ENCODE measurements at regions not wholly inside any gene's neighbourhood (a gene's known extent, or its start where the extent isn't known, plus 50 kb on each side); places are given as distances from the start of the nearest gene placed in this dataset.
"Not testable (repeated sequence)": the region's sequence is repeated elsewhere in the genome, so short reads cannot be mapped to it uniquely, and the experiment has no call there.

DNA sequence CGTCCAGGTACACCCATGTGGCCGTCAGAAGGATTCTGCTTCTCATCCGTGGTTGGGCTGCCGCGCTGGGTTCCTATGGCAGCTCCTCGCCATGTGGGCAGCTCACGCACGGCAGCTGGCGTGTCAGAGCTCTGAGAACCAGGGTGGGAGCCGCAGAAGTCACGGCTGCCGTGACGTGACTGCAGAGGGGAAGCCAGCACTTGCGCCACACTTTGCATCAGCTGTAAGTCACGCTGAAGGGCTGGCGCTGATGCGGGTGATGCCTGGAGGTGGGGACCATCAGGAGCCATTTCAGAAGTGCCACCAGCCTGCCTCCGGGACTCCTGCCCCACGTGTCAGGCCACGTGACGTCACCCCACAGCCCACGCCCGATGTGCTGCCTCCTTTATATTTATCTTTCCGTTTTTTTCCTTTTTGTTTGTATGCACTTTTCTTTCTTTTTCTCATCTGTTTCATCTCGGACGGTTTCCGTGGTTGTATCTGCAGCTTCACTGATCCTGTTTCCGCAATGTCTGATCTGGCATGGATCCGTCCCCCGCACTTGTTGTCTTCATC, 133.2 kb downstream of the IGLL1 start:
- peaks cover 1% of the 10 kb centered on the region for H3K36me3 Mint-ChIP-seq (ENCODE audit: low read depth)
- intact Hi-C loops (cut with micrococcal nuclease) = no loop called here
- H3K4me1 Mint-ChIP-seq = no peaks in the 10 kb centered on the region
- CTCF ChIA-PET = no interaction called here
- H3K4me3 Mint-ChIP-seq = no peak overlapping the region
- POLR2A ChIA-PET = no interaction called here
- H3K27me3 Mint-ChIP-seq = peaks cover 3% of the 10 kb centered on the region
- DNase-seq = no peak
- peaks cover 9% of the 10 kb centered on the region for H3K9me3 Mint-ChIP-seq
- H3K27ac Mint-ChIP-seq = no peak overlapping the region
- no peak for ATAC-seq (ENCODE audit: low read depth)
- TF ChIP-seq, protein P1, sequence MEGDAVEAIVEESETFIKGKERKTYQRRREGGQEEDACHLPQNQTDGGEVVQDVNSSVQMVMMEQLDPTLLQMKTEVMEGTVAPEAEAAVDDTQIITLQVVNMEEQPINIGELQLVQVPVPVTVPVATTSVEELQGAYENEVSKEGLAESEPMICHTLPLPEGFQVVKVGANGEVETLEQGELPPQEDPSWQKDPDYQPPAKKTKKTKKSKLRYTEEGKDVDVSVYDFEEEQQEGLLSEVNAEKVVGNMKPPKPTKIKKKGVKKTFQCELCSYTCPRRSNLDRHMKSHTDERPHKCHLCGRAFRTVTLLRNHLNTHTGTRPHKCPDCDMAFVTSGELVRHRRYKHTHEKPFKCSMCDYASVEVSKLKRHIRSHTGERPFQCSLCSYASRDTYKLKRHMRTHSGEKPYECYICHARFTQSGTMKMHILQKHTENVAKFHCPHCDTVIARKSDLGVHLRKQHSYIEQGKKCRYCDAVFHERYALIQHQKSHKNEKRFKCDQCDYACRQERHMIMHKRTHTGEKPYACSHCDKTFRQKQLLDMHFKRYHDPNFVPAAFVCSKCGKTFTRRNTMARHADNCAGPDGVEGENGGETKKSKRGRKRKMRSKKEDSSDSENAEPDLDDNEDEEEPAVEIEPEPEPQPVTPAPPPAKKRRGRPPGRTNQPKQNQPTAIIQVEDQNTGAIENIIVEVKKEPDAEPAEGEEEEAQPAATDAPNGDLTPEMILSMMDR (IDR thresholded peaks at IDR 0.05) = no peak

DNA sequence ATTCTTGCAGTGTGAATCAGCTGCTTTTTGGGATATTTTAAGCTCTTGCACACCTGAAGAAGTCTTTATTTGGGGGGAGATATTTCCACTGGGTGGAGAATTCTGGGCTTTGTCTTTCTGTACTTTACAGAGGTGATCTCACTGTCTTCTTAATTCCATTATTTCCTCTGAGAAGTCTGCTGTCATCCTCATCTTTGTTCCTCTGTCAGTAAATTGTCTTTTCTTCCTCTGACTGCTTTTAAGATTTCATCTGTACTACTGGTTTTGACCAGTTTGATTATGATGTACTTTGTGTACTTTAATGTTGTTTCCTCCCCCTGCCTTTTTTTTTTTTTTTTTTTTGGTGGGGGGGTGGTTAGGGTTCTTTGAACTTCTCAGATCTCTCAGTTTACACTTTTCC, 133.9 kb downstream of the IGLL1 start:
- DNase-seq; CTCF ChIA-PET; H3K27ac Mint-ChIP-seq; H3K4me1 Mint-ChIP-seq; H3K9me3 Mint-ChIP-seq; ATAC-seq (ENCODE audit: low read depth); H3K4me3 Mint-ChIP-seq; H3K36me3 Mint-ChIP-seq (ENCODE audit: low read depth); POLR2A ChIA-PET; H3K27me3 Mint-ChIP-seq; intact Hi-C loops (cut with micrococcal nuclease): not testable (repeated sequence)

DNA sequence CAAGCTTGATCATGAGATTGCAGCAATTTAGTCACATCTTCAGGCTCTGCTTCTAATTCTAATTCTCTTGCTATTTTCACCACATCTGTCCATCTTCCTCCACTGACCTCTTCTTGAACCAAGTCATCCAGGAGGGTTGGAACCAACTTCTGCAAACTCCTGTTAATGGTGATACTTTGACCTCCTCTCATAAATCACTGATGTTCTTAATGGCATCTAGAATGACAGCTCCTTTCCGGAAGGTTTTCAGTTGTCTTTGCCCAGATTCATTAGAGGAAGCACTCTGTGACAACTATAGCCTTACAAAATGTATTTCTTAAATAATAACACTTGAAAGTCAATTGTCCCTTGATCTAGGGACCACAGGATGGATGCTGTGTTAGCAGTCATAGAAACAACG, 136.2 kb downstream of the IGLL1 start:
- DNase-seq; H3K9me3 Mint-ChIP-seq; CTCF ChIA-PET; ATAC-seq (ENCODE audit: low read depth); H3K27ac Mint-ChIP-seq; H3K36me3 Mint-ChIP-seq (ENCODE audit: low read depth); H3K4me3 Mint-ChIP-seq; intact Hi-C loops (cut with micrococcal nuclease); H3K27me3 Mint-ChIP-seq; POLR2A ChIA-PET; H3K4me1 Mint-ChIP-seq: not testable (repeated sequence)

DNA sequence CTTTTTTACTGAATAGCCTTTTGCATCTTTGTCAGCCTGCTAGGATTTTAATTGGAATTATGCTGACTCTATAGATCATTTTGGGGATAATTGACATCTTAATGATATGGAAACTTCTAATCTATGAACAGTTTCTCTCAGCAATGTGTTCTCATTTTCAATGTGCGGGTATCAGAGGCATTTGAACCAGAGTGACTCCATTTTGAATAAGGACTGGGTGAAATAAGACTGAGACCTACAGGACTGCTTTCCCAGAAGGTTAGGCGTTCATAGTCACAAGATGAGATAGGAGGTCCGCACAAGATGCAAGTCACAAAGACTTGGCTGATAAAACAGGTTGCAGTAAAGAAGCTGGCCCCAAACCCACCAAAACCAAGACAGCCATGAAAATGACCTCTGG, 140.5 kb downstream of the IGLL1 start:
- ATAC-seq (ENCODE audit: low read depth); H3K27ac Mint-ChIP-seq; CTCF ChIA-PET; intact Hi-C loops (cut with micrococcal nuclease); POLR2A ChIA-PET; H3K27me3 Mint-ChIP-seq; DNase-seq; H3K4me1 Mint-ChIP-seq; H3K4me3 Mint-ChIP-seq; H3K36me3 Mint-ChIP-seq (ENCODE audit: low read depth); H3K9me3 Mint-ChIP-seq: not testable (repeated sequence)

DNA sequence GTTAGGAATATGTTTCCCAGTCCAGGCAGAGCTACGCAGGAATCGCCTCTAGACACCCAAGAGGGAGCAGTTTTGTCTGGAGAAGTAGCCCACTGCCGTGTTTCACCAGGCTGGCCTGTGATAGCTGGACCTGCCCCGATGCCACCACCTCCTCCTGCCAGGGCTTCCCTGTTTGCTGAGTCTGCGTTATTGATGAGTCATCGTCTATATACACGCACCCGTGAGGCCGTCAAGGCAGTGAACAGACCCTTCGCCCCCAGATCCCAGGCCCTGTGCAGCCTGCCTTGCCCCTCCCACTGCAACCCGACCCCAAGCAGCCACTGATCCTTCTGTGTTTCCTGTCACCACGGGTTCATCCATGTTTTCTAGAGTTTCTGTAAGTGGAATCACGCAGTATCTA, 141.9 kb downstream of the IGLL1 start:
- H3K4me1 Mint-ChIP-seq = peaks cover 3% of the 10 kb centered on the region
- ChIA-PET CTCF (no interaction called here), POLR2A (no interaction called here)
- H3K9me3 Mint-ChIP-seq = no peaks in the 10 kb centered on the region
- no peak for ATAC-seq (ENCODE audit: low read depth)
- no peaks in the 10 kb centered on the region for H3K36me3 Mint-ChIP-seq (ENCODE audit: low read depth)
- no peak for DNase-seq
- H3K27me3 Mint-ChIP-seq = peaks cover 9% of the 10 kb centered on the region
- H3K27ac Mint-ChIP-seq = no peak overlapping the region
- TF ChIP-seq, protein P1 (IDR thresholded peaks at IDR 0.05) = no peak
- H3K4me3 Mint-ChIP-seq = no peak overlapping the region
- intact Hi-C loops (cut with micrococcal nuclease) = no loop called here

DNA sequence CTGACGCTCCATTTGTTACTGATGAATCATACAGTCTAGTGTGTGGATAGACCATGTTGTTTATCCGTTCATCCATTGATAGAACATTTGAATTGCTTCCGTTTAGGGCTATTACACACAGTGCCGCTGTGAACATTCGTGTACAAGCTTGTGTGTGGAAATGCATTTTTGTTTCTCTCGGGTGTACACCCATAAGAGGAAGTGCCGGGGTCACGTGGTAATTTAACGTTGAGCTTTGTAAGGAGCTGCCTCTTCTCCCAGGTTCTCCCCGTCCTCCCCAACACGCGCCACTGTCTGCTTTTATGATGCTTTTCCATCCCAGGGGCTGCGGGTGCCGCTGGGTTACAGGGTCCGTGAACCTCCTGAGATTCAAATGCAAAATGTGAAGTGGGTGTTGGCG, 142.3 kb downstream of the IGLL1 start:
- DNase-seq (no peak), ATAC-seq (ENCODE audit: low read depth) (no peak)
- TF ChIP-seq, protein P1 (IDR thresholded peaks at IDR 0.05) = no peak
- no peak overlapping the region for H3K27ac Mint-ChIP-seq
- ChIA-PET POLR2A (no interaction called here), CTCF (no interaction called here)
- H3K4me1 Mint-ChIP-seq = peaks cover 8% of the 10 kb centered on the region
- H3K4me3 Mint-ChIP-seq = no peak overlapping the region
- H3K36me3 Mint-ChIP-seq (ENCODE audit: low read depth) = no peaks in the 10 kb centered on the region
- no peaks in the 10 kb centered on the region for H3K9me3 Mint-ChIP-seq
- H3K27me3 Mint-ChIP-seq = peaks cover 9% of the 10 kb centered on the region
- intact Hi-C loops (cut with micrococcal nuclease) = no loop called here

DNA sequence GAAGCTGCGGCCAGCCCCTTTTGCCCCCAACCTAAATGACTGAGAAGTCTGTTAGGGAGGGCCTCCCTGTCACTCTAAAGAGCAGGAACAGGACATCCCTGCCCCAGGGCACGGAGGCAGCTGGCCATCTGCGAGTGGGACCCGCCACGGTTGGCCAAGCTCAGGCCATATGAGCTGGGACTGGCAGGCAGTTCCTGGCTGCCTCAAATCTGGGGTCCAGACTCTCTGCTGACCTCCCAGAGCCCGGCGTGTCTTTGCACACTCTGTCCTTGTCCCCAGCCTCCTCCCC, 143.0 kb downstream of the IGLL1 start:
- H3K4me3 Mint-ChIP-seq, CTCF ChIA-PET, POLR2A ChIA-PET: not testable (repeated sequence)

DNA sequence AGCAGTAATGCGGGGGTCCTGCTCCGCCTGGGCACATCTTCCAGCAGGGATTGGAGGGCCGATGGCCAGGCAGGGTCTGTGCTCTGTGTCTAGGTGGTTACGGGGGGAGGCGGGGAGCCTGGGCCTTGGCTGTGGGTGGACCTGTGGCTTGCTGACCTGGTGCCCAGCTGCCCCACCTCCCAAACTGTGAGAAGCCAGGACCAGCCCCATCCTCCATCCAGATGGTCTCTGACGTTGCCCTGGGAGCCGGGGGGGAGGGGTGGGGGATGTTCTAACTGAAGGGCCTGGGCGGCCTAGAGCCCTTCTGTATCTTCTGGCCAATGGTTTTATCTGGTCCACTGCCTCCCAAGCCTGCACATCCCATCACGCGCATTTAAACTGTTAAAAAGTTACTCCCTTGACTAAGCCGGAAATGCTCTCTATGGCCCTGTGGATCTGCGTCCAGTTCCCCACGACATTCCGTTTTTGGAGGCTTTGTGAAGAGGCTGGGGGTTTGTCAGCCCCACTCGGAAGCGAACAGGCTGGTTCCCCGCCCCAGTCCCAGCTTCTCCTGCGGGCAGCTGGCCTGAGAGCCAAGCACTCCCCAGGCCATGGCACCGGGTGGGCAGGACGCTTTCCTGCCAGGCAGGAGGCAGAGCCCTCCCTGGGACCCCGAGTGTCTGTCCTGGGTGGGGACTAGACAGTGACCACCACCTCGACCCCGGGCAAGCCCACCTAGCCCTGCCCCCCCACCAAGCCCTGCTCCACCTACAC, 143.6 kb downstream of the IGLL1 start:
- DNase-seq; H3K4me3 Mint-ChIP-seq; CTCF ChIA-PET; H3K36me3 Mint-ChIP-seq (ENCODE audit: low read depth); H3K27ac Mint-ChIP-seq; H3K9me3 Mint-ChIP-seq; H3K27me3 Mint-ChIP-seq; ATAC-seq (ENCODE audit: low read depth); intact Hi-C loops (cut with micrococcal nuclease): not testable (repeated sequence)
- POLR2A ChIA-PET = interaction anchor here (0.6 kb wide), 1 partner anchor 609 kb away, joined by 3 read pairs; no protein-coding TSS in a partner anchor
- H3K4me1 Mint-ChIP-seq = peaks cover 11% of the 10 kb centered on the region

More for the DNA sequence above, 143.0 kb downstream of the IGLL1 start:
- H3K9me3 Mint-ChIP-seq; H3K36me3 Mint-ChIP-seq (ENCODE audit: low read depth); intact Hi-C loops (cut with micrococcal nuclease); ATAC-seq (ENCODE audit: low read depth); H3K27me3 Mint-ChIP-seq; DNase-seq; H3K27ac Mint-ChIP-seq: not testable (repeated sequence)
- peaks cover 11% of the 10 kb centered on the region for H3K4me1 Mint-ChIP-seq

DNA sequence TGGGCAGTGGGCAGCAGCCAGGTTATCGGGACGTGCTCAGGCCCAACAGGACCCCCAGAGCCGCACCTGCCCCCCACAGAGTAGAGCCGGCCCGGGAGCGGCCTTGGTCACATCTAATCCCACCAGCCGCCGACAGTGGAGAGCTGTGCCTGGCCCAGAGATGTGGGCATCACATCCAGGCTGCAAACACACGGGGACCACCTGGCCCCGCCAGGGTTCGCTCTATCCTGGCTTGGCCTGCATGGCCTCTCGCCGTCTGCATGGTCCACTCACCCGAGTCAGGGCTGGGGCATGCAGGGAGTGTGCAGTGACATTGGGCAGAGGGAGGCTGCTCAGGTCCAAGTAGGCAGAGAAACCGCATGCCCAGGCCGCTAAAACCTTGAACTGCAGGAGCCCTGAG, 144.9 kb downstream of the IGLL1 start:
- H3K36me3 Mint-ChIP-seq (ENCODE audit: low read depth); H3K4me3 Mint-ChIP-seq; POLR2A ChIA-PET; H3K27me3 Mint-ChIP-seq; H3K9me3 Mint-ChIP-seq; H3K27ac Mint-ChIP-seq; ATAC-seq (ENCODE audit: low read depth); CTCF ChIA-PET; intact Hi-C loops (cut with micrococcal nuclease); DNase-seq: not testable (repeated sequence)
- peaks cover 11% of the 10 kb centered on the region for H3K4me1 Mint-ChIP-seq

All from activated B cell treated with CpG ODN at 0.5 μM for 24 hours (primary cell).